ENCODE measurements at regions not wholly inside any gene's neighbourhood (a gene's known extent, or its start where the extent isn't known, plus 50 kb on each side); places are given as distances from the start of the nearest gene placed in this dataset.
"Not testable (repeated sequence)": the region's sequence is repeated elsewhere in the genome, so short reads cannot be mapped to it uniquely, and the experiment has no call there.

GRCh38 chr9:106107716-106108115 is 413.4 kb downstream of the TMEM38B start:
- no peak for DNase-seq (ENCODE audit: low read depth)
- no peak for TF ChIP-seq CTCF (IDR thresholded peaks at IDR 0.05; ENCODE audit: low read depth, low read length, missing control alignments)

GRCh38 chr9:106109706-106110105 is 415.4 kb downstream of the TMEM38B start:
- not testable (repeated sequence) for DNase-seq (ENCODE audit: low read depth); H3K4me3 ChIP-seq (ENCODE audit: low read depth, low read length)

More at GRCh38 chr9:106107716-106108115, 413.4 kb downstream of the TMEM38B start:
- no peak overlapping the region for H3K4me3 ChIP-seq (ENCODE audit: low read depth, low read length)

GRCh38 chr9:106110483-106110882 is 416.1 kb downstream of the TMEM38B start:
- DNase-seq (ENCODE audit: low read depth), result no peak
- no peak overlapping the region for H3K4me3 ChIP-seq (ENCODE audit: low read depth, low read length)
- no peak for TF ChIP-seq CTCF (IDR thresholded peaks at IDR 0.05; ENCODE audit: low read depth, low read length, missing control alignments)

GRCh38 chr9:106111039-106111730 is 416.8 kb downstream of the TMEM38B start:
- DNase-seq (ENCODE audit: low read depth), result no peak
- H3K4me3 ChIP-seq (ENCODE audit: low read depth, low read length), result no peak overlapping the region
- no peak for TF ChIP-seq CTCF (IDR thresholded peaks at IDR 0.05; ENCODE audit: low read depth, low read length, missing control alignments)

GRCh38 chr9:106112935-106113334 is 418.6 kb downstream of the TMEM38B start:
- no peak overlapping the region for H3K4me3 ChIP-seq (ENCODE audit: low read depth, low read length)
- TF ChIP-seq CTCF (IDR thresholded peaks at IDR 0.05; ENCODE audit: low read depth, low read length, missing control alignments), result no peak
- no peak for DNase-seq (ENCODE audit: low read depth)

- no peak for TF ChIP-seq CTCF (IDR thresholded peaks at IDR 0.05; ENCODE audit: low read depth, low read length, missing control alignments)
- H3K4me3 ChIP-seq (ENCODE audit: low read depth, low read length), result no peak overlapping the region
- DNase-seq (ENCODE audit: low read depth), result no peak
These were observed 424.8 kb downstream of the TMEM38B start for GRCh38 chr9:106119176-106119575.

- no peak for TF ChIP-seq CTCF (IDR thresholded peaks at IDR 0.05; ENCODE audit: low read depth, low read length, missing control alignments)
These were observed 425.7 kb downstream of the TMEM38B start for GRCh38 chr9:106120071-106120470.

More at GRCh38 chr9:106120071-106120470, 425.7 kb downstream of the TMEM38B start:
- DNase-seq (ENCODE audit: low read depth), result no peak
- H3K4me3 ChIP-seq (ENCODE audit: low read depth, low read length), result no peak overlapping the region

Measured in GM12864 (cell line).